Cardiac fibroblast (primary cell): ENCODE measurements at regions not wholly inside any gene's neighbourhood (a gene's known extent, or its start where the extent isn't known, plus 50 kb on each side); places are given as distances from the start of the nearest gene placed in this dataset.
"Not testable (repeated sequence)": the region's sequence is repeated elsewhere in the genome, so short reads cannot be mapped to it uniquely, and the experiment has no call there.

Experiments
- DNase-seq, 2 donors: peaks; one replicate each; pipeline versions ENCODE4 v3.0.0 to v3.0.0-alpha.2; 2010; ENCODE audit warnings: low read depth in 2 of 2
- H3K4me3 ChIP-seq, 2 donors: replicated peaks in 1 of 2; 1 replicate in 1 of 2; 2 replicates in 1 of 2; pipeline ENCODE4 v1.5.1; 2011; ENCODE audit warnings: low read depth in 2 of 2, low read length in 2 of 2, mild to moderate bottlenecking in 2 of 2, moderate library complexity in 1 of 2
- TF ChIP-seq, protein P1 (sequence below): IDR thresholded peaks from one replicate; pipeline ENCODE4 v1.5.1; 2011; ENCODE audit warnings: low read depth, mild to moderate bottlenecking, low read length, inconsistent platforms

GRCh38 chr2:16429431-16430145 is 236.0 kb downstream of the CYRIA start:
- no peak overlapping the region for H3K4me3 ChIP-seq
- TF ChIP-seq, protein P1, sequence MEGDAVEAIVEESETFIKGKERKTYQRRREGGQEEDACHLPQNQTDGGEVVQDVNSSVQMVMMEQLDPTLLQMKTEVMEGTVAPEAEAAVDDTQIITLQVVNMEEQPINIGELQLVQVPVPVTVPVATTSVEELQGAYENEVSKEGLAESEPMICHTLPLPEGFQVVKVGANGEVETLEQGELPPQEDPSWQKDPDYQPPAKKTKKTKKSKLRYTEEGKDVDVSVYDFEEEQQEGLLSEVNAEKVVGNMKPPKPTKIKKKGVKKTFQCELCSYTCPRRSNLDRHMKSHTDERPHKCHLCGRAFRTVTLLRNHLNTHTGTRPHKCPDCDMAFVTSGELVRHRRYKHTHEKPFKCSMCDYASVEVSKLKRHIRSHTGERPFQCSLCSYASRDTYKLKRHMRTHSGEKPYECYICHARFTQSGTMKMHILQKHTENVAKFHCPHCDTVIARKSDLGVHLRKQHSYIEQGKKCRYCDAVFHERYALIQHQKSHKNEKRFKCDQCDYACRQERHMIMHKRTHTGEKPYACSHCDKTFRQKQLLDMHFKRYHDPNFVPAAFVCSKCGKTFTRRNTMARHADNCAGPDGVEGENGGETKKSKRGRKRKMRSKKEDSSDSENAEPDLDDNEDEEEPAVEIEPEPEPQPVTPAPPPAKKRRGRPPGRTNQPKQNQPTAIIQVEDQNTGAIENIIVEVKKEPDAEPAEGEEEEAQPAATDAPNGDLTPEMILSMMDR: no peak
- DNase-seq: no peak

GRCh38 chr2:16429002-16429401 is 236.6 kb downstream of the CYRIA start:
- DNase-seq: no peak
- H3K4me3 ChIP-seq: no peak overlapping the region
- TF ChIP-seq, protein P1: no peak

GRCh38 chr2:16425462-16426336 is 239.9 kb downstream of the CYRIA start:
- H3K4me3 ChIP-seq: no peak overlapping the region
- DNase-seq: no peak
- TF ChIP-seq, protein P1: no peak

DNA sequence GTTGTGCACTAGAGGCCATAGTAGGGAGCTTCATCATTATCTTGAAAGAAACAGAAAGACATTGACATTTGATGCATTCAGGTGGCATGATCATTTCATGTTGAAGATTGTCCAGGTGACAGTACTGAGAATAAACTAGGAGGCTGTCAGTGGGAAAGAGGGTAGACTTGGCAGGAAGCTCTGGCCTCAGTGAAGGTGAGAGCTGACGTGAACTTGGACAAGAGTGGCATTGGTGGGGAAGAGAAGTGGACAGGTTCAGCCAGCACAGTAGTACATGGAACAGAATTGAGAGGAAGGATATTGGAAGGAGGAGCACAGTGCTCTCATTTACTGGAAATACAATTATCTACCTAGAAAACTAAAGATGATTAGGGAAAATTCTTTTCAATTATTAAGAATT is 245.2 kb downstream of the CYRIA start:
- no peak for DNase-seq
- TF ChIP-seq, protein P1: no peak

DNA sequence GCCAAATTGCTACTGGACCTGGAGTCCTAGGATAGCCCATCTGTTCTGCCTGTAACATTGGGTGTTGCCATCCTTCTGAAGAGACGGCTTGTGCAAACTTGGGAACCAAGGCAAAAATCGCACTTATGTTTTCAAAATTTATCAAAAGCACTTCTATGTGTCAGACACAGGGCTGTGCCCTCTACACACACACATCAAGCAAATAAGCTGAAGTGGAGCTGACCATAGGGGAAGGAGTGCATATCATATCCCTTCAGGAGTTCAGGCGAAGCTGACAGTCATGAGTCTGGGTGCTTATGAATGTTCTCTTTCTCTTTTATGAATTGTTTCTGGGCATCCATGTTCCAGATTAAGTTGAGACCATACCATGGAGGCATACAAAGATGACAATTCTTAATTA is 247.9 kb downstream of the CYRIA start:
- TF ChIP-seq, protein P1: no peak
- no peak overlapping the region for H3K4me3 ChIP-seq

More for the DNA sequence above, 245.2 kb downstream of the CYRIA start:
- H3K4me3 ChIP-seq: no peak overlapping the region

DNA sequence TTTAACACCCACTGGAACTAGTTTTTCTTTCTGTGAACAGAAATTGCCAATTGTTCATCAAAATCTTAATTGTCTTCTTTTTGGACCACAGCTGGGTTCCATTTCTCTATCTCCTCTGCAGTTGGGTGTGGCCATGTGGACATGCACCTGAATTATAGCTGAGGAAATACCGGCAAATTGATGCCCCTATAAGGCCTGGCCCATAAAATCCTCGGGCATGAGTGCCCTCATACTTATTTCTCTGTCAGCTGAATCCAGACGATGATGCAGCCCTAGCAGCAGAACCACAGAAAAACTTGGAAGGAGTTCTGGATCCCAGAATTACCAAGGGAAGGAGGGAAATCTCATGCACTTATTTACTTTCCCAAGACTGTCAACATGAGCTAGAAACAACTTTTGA is 249.0 kb downstream of the CYRIA start:
- TF ChIP-seq, protein P1: no peak
- DNase-seq: no peak
- no peak overlapping the region for H3K4me3 ChIP-seq

More for the DNA sequence above, 247.9 kb downstream of the CYRIA start:
- no peak for DNase-seq

DNA sequence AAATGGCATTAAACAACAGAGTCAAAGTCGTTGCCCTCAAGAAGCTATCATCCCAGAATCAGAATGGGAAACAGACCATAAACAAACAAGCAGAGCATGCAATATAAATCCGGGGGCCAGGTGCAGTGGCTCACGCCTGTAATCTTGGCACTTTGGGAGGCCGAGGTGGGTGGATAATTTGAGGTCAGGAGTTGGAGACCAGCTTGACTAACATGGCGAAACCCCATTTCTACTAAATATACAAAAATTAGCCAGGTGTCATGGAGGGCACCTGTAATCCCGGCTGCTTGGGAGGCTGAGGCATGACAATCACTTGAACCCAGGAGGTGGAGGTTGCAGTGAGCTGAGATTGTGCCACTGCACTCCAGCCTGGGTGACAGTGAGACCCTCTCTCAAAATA is 249.8 kb downstream of the CYRIA start:
- not testable (repeated sequence) for DNase-seq, H3K4me3 ChIP-seq
